Coronary artery (tissue), 2 donors: ENCODE measurements at regions not wholly inside any gene's neighbourhood (a gene's known extent, or its start where the extent isn't known, plus 50 kb on each side); places are given as distances from the start of the nearest gene placed in this dataset.
"Not testable (repeated sequence)": the region's sequence is repeated elsewhere in the genome, so short reads cannot be mapped to it uniquely, and the experiment has no call there.

Source experiments
- DNase-seq: peaks from one replicate; pipeline ENCODE4 v3.0.0-alpha.2; 2017; ENCODE audit warnings: low spot score
- H3K27ac ChIP-seq, 2 donors: fragments of 200-600 bp; sonication (generic); one replicate each; pipeline ENCODE4 v1.5.1; 2016 to 2019
- H3K4me3 ChIP-seq: fragments of 200-600 bp; sonication (generic); 2 replicates; pipeline ENCODE4 v1.5.1; 2016; ENCODE audit warnings: mild to moderate bottlenecking, moderate library complexity
- TF ChIP-seq, protein P1 (sequence below): fragments of 200-600 bp; sonication (generic); IDR thresholded peaks from one replicate; pipeline ENCODE4 v1.5.1; 2019; ENCODE audit warnings: antibody characterized with exemption

DNA sequence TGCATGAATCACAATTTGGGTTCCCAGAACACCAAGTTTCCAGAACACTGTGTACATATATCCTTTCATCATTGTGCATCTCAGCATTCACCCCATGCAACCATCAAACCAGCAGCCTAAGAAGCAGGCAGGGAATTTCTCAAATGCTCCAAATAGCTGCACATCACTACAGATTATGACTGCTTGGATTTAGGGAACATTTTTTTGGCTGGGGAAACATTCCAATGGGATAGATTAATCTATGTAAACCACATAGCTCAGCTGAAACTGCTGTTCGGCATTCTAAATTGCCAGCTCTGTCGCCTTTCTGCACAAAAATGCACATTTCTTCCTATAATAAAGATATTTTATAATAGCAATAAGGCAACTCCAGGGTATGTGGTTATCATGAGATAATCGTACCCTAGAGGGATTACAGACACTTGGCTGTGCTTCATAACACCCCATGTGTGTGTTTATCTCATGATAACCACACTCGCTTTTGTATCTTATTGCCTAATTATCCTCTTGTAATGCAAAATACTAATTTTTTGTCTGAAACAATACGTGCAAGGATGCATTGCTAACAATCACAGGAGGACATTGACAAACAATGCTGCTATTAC, 483.7 kb upstream of the DPH6 start:
- no peak overlapping the region for H3K27ac ChIP-seq
- H3K4me3 ChIP-seq, result no peak overlapping the region

DNA sequence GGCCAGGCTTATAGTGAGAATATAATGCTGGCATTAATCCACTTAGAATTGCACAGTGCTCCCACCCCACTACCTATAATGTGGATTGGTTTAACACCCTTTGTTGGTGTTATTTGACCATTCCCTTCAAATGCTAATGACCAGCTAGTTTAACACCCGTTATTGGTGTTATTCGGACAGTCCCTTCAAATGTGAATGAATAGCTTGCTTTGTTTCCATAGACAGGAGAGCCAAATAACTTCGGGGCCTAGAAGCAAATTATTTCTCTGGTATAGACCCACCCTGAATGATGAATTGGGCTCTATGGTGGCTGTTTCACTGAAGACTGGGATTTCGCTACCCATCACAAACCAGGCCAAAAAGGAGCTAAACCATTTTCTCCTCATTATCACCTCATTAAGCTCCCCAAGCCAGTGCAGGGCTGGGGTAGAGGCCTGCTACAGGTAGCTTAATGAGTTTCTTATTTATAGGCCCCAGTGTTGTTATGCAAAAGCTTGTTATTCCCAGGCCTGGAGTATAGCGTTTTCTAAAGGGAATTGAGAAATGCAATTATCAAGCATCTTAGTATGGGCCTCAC, 494.1 kb upstream of the DPH6 start:
- no peak for DNase-seq
- Histone ChIP-seq H3K27ac (no peak overlapping the region), H3K4me3 (no peak overlapping the region)
- TF ChIP-seq, protein P1, sequence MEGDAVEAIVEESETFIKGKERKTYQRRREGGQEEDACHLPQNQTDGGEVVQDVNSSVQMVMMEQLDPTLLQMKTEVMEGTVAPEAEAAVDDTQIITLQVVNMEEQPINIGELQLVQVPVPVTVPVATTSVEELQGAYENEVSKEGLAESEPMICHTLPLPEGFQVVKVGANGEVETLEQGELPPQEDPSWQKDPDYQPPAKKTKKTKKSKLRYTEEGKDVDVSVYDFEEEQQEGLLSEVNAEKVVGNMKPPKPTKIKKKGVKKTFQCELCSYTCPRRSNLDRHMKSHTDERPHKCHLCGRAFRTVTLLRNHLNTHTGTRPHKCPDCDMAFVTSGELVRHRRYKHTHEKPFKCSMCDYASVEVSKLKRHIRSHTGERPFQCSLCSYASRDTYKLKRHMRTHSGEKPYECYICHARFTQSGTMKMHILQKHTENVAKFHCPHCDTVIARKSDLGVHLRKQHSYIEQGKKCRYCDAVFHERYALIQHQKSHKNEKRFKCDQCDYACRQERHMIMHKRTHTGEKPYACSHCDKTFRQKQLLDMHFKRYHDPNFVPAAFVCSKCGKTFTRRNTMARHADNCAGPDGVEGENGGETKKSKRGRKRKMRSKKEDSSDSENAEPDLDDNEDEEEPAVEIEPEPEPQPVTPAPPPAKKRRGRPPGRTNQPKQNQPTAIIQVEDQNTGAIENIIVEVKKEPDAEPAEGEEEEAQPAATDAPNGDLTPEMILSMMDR, result no peak

More for the DNA sequence above, 483.7 kb upstream of the DPH6 start:
- TF ChIP-seq, protein P1, result no peak
- DNase-seq, result no peak

GRCh38 chr15:36047018-36047716, 501.2 kb upstream of the DPH6 start:
- H3K4me3 ChIP-seq, DNase-seq, H3K27ac ChIP-seq: not testable (repeated sequence)

DNA sequence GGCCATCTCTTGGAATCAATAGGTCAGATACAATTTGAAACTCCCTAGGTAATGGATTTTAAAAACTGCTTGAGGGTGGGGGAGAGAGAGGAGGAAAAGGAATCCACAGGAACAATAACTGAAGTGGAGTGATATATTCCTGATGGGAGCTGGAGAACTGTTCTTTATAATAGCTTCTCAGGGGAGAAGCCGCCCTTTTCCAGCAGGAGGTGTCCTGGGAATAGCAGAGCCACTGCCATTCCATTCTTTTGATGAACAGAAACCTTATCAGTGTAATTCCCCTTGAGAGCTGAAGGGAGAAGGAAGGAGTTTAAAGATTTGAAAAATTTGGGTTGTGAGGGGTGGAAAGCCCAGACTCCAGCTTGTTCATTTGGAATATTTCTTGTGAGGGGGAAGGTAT, 504.9 kb upstream of the DPH6 start:
- H3K27ac ChIP-seq, result no peak overlapping the region
- TF ChIP-seq, protein P1, result no peak
- DNase-seq, result no peak
- no peak overlapping the region for H3K4me3 ChIP-seq

DNA sequence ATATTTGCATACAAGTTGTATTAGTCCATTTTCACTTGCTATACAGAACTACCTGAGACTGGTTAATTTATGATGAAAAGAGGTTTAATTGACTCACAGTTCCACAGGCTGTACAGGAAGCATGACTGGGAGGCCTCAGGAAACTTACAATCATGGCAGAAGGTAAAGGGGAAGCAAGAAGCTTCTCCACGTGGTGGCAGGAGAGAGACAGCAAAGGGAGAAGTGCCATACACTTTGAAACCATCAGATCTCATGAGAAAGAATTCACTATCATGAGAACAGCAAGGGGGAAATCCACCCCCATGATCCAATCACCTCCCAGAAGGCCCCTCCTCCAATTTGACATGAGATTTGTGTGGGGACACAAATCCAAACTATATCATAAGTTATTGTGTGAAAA, 506.7 kb upstream of the DPH6 start:
- H3K27ac ChIP-seq, H3K4me3 ChIP-seq, DNase-seq: not testable (repeated sequence)

GRCh38 chr15:36053746-36054145, 507.8 kb upstream of the DPH6 start:
- DNase-seq, result no peak
- Histone ChIP-seq H3K4me3 (no peak overlapping the region), H3K27ac (no peak overlapping the region)
- TF ChIP-seq, protein P1, result no peak

DNA sequence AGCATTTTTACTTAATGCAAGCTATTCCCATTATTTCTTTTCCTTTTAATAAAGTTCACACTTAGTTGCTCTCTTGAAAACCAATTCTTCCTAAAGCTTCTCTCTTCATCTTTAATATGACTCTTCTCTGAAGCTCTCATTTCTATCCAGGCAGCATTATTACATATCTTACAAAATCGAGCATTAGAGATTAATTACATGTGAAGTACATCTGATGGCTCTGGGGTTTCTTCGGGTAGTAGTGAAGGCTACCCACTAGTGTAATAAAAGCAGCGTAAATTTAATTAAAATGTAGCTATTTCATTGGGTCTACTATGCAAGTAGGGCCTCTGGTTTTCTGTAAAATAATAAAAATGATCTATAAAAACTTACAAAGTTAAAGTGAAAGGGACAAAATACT, 513.6 kb upstream of the DPH6 start:
- Histone ChIP-seq H3K4me3 (no peak overlapping the region), H3K27ac (no peak overlapping the region)
- TF ChIP-seq, protein P1, result no peak
- no peak for DNase-seq

DNA sequence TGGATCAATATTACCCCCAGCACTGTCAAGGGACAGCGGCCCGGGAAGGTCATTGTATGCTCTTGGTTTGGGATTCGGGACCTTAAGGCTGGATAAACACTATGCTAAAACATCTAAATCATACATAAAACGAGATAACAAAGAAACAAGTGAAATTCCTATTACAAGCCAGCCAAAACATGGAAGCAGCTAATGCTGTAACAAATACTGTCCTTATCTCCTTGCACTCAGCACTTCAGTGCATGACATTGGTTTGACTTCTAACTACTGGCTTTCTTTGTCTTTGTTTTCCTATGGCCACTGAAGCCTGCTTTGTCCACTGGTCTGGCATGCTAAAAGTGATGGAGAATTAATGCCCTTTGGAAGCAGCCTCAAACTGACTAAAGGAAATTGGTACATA, 516.4 kb upstream of the DPH6 start:
- no peak for DNase-seq
- H3K27ac ChIP-seq, result no peak overlapping the region
- no peak overlapping the region for H3K4me3 ChIP-seq
- TF ChIP-seq, protein P1, result no peak
